Fibroblast of gingiva (primary cell): ENCODE measurements at regions not wholly inside any gene's neighbourhood (a gene's known extent, or its start where the extent isn't known, plus 50 kb on each side); places are given as distances from the start of the nearest gene placed in this dataset.

ENCODE experiments used
- DNase-seq: peaks from one replicate; pipeline ENCODE4 v3.0.0-alpha.2; 2011; ENCODE audit warnings: low read depth

DNA sequence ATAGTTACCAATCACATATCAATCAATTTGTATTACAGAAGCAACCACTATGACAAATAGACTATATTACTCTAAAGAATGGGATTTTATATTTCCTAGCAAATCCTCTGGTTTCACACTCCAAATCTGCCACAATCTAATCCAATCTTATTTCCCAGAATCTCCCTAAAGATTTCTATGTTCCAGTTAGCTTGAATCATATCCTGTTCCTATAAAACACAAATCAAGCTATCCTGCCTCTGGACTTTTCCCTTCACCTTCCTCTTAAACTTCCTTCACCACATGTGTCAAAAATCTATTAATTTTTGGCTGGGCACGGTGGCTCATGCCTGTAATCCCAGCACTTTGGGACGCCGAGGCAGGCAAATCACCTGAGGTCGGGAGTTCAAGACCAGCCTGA lies 50.0 kb downstream of the PIK3C2A start:
- no peak for DNase-seq

DNA sequence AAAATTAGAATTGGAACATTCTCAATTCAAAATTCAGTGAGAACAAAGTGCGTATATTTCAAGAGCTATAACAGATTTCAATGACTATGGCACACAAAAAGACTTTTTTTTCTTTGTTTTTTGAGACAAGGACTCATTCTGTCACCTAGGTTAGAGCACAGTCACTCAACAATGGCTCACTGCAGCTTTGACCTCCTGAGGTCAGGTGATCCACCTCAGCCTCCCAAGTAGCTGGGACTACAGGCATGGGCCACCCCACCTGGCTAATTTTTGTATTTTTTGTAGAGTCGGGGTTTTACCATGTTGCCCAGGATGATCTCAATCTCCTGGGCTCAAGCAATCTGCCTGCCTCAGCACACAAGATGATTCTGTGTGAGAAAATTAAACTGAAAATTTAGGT lies 51.5 kb downstream of the PIK3C2A start:
- DNase-seq = no peak

DNA sequence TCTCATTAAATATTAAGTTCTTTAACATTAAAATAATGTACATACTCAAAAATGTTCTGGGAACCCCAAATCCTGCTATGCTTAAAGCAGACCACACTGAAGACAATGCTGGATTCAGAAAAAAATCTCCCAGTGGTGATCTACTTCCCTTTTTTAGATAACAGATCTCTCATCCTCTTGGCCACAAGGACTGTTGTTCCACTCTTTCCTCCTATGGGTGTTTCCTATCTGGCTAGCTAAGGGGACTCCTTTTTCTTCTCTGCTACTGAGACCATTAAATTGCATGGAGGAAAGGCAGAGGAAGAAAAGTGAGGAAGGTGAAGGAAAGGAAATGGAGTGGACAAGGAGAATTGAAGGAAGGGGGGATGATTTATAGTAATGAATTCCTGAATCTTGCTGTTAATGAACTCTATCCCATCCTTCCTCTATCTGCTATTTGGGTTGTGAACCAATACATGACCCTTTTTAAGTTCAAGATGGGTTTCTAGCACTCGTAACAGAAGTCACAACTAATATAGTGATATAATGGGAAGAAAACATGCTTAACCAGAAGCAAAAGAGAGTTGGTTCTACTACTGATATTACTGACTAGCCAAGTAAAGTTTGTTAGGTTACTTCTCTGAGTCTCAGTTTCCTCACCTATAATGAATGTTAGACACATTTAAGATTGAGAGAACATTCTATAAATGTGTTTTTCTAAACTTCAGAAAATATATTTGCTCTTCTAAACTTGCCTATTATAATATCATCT lies 53.2 kb downstream of the PIK3C2A start:
- DNase-seq = no peak

DNA sequence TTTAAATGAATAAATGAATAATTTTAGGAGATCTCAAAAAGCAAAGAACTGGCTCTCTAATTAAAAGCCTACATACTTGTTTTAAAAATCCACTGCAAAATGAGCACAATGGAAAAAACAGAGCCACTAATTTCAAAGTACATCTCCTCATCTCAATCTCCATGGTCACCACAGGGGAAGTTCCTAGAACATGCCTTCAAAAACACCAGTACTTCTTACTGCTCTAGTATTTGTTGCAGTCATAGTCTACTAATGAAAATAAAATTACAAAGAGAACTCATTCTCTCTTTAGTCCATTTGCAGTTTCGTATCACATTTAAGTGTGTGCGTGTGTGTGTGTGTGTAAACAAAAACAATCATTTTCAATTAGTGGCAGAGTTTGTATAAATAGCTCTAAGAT lies 54.0 kb downstream of the PIK3C2A start:
- no peak for DNase-seq

DNA sequence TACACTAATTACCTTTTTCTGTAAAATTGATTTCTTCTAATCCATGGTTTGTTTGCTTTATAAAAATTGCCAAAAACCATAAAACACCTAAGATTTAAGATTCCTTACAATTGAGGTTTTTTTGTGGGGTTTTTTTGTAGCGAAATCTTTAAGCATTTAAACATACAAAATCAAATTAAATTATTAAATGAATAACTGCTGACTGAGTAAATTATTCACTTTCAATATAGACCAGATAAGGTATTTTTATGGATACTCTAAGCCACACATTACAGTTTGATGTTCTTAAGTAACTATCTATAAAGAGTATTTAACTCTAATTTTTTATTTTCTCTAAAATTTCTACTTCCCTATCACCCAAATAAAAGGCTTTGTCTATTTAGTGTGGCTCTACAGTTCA lies 55.5 kb downstream of the PIK3C2A start:
- DNase-seq = no peak

DNA sequence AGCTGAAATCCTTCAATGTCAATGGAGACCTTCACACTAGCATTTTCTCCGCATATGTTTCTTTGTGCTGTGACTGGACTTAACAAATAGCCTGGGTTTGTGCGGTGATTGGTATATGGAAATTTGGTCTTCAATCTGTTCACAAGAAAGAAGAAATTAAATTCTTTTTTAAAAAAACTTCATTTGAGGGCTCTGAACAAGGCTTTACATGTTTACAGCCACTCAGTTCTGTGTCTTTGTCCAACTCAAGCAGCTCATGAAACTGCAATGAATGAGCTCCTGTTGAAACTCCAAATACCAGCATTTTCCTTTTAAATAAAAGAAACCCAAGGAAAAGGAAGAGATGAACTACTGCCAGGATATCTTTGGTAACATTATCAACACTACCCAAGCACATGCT lies 57.3 kb downstream of the PIK3C2A start:
- no peak for DNase-seq

DNA sequence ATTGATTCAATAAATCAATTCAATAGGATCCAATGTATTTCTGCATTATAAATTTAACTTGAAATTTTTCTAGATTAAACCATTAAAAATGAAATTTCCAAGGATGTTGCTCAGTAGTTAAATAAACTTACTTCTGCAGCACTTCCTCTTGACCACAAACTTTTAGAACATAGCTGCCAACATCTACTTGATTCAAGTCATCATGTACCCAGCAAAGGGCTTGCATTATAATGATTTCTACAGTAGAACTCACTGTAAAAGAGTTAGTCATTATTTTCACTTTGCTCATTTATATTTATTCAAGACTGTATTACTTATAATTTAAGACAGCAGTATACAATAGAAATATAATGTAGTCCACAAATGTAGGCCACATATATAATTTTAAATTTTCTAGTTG lies 59.2 kb downstream of the PIK3C2A start:
- peak; percentile 16 for DNase-seq

- DNase-seq = no peak
These were observed 61.8 kb downstream of the PIK3C2A start for GRCh38 chr11:17145972-17146371.

GRCh38 chr11:17142450-17142849 lies 65.0 kb upstream of the RPS13 start:
- DNase-seq = no peak

DNA sequence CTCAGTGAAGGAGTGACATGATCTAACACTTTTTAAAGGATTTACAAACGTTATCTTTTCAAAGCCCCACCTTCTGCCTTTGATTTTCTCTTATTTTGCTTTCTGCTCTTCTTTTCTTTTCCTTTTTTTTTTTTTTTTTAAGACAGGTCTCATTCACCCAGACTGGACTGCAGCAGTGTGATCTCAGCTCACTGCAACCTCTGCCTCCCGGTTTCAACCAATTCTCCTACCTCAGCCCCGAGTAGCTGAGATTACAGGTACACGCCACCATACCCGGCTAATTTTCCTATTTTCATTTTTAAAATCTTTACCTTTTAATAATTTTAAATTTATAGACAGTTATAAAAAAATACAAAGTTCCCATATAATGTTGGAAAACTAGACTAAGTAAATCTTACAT lies 63.7 kb upstream of the RPS13 start:
- DNase-seq = no peak

GRCh38 chr11:17138562-17138961 lies 61.1 kb upstream of the RPS13 start:
- no peak for DNase-seq

- DNase-seq = no peak
These were observed 58.6 kb upstream of the RPS13 start for GRCh38 chr11:17135916-17136683.

DNA sequence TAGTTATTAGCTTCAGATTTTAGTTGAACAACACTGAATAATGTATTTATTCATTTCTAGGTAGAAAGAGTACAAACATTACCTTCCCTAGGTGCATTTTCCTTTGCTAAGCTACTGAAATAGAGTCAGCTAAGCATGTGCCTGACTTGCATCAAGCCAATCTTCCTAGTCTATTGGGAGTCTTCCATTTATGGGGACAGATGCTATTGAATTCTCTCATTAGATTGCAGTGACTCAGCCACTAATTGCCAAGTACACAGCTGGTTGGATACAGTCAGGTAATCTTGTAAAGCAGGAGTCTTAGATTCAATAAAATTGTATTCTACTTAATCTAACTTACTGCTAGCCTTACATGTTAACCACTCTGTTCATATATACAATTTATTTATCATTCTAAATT lies 55.2 kb upstream of the RPS13 start:
- no peak for DNase-seq

DNA sequence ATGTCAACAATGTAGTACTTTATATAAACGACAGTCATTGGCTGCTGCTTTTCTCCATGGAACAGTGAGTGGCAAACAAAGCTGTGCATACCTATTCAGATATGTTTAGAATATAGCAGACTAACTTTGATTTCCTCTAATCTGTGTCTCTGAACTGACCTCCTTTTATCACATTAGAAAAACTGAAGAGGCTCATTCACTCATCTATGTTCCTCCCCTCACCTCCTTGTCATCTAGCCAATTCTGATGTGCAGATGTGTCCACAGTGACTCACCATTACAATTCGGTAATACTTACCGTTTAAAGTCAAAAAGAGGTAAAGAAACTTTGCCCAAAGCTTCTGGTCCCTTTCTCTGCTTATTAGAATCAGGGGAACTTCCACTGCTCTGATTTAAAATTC lies 51.5 kb upstream of the RPS13 start:
- DNase-seq = no peak
